RWPE1 (cell line): ENCODE measurements at regions not wholly inside any gene's neighbourhood (a gene's known extent, or its start where the extent isn't known, plus 50 kb on each side); places are given as distances from the start of the nearest gene placed in this dataset.

Source experiments
- CTCF ChIA-PET: fragments of 350-600 bp; sonication (Branson Sonifier 250); formaldehyde crosslinking; extraction: SDS; loops from one replicate; lab custom pipeline; 2021; lab: Yijun Ruan, JAX
- POLR2A ChIA-PET: fragments of 400-600 bp; formaldehyde crosslinking; extraction: SDS; loops from one replicate; lab custom pipeline; 2020; ENCODE audit warnings: antibody characterized with exemption; ENCODE audit not compliant: low non-redundant PET; lab: Yijun Ruan, JAX
- DNase-seq: peaks from one replicate; pipeline ENCODE4 v3.0.0; 2012; ENCODE audit warnings: low spot score
- H3K27ac ChIP-seq: fragments of 450-650 bp; 2 replicates; pipeline ENCODE4 v1.5.1; 2017
- CTCF ChIP-seq: fragments of 450-650 bp; conservative IDR thresholded peaks from 2 replicates; pipeline ENCODE4 v1.5.1; 2017; ENCODE audit warnings: low read depth, mild to moderate bottlenecking

- CTCF ChIA-PET, result interaction anchor here (0.6 kb wide), 1 partner anchor 1966 kb away, joined by 4 read pairs; no protein-coding TSS in a partner anchor
- no peak for TF ChIP-seq CTCF
- H3K27ac ChIP-seq, result no peak overlapping the region
- no peak for DNase-seq
- POLR2A ChIA-PET, result no interaction called here
These were observed 677.5 kb downstream of the NYAP2 start for GRCh38 chr2:226077031-226077430.

GRCh38 chr2:226076529-226076928 lies 677.0 kb downstream of the NYAP2 start:
- no peak overlapping the region for H3K27ac ChIP-seq
- POLR2A ChIA-PET, result no interaction called here

GRCh38 chr2:226074391-226074790 lies 674.9 kb downstream of the NYAP2 start:
- no peak for TF ChIP-seq CTCF
- POLR2A ChIA-PET, result no interaction called here
- no peak overlapping the region for H3K27ac ChIP-seq
- no peak for DNase-seq
- CTCF ChIA-PET, result interaction anchor here (0.5 to 0.6 kb wide), 2 partner anchors 28 to 427 kb away, joined by 3 to 4 read pairs; no protein-coding TSS in a partner anchor

More at GRCh38 chr2:226076529-226076928, 677.0 kb downstream of the NYAP2 start:
- no peak for DNase-seq
- no peak for TF ChIP-seq CTCF
- CTCF ChIA-PET, result no interaction called here

- DNase-seq, result no peak
- ChIA-PET CTCF (interaction anchor here (0.6 kb wide), 1 partner anchor 29 kb away, joined by 3 read pairs; no protein-coding TSS in a partner anchor), POLR2A (no interaction called here)
- H3K27ac ChIP-seq, result no peak overlapping the region
- no peak for TF ChIP-seq CTCF
These were observed 674.1 kb downstream of the NYAP2 start for GRCh38 chr2:226073496-226074160.

- ChIA-PET CTCF (no interaction called here), POLR2A (no interaction called here)
- TF ChIP-seq CTCF, result no peak
- no peak for DNase-seq
- no peak overlapping the region for H3K27ac ChIP-seq
These were observed 667.4 kb downstream of the NYAP2 start for GRCh38 chr2:226066873-226067272.

- CTCF ChIA-PET, result no interaction called here
- TF ChIP-seq CTCF, result no peak
- no peak for DNase-seq
- POLR2A ChIA-PET, result no interaction called here
- H3K27ac ChIP-seq, result no peak overlapping the region
These were observed 666.9 kb downstream of the NYAP2 start for GRCh38 chr2:226066391-226066790.
